Brain microvascular endothelial cell (primary cell): ENCODE measurements at regions not wholly inside any gene's neighbourhood (a gene's known extent, or its start where the extent isn't known, plus 50 kb on each side); places are given as distances from the start of the nearest gene placed in this dataset.
"Not testable (repeated sequence)": the region's sequence is repeated elsewhere in the genome, so short reads cannot be mapped to it uniquely, and the experiment has no call there.

Source experiments
- DNase-seq: peaks from one replicate; pipeline ENCODE4 v3.0.0-alpha.2; 2020
- H3K27ac ChIP-seq: fragments of 250-450 bp; sonication (Bioruptor Pico); 2 replicates; pipeline ENCODE4 v1.5.1; 2020; ENCODE audit warnings: mild to moderate bottlenecking, moderate library complexity
- H3K27me3 ChIP-seq: fragments of 250-450 bp; sonication (Bioruptor Pico); replicated peaks from 2 replicates; pipeline ENCODE4 v1.5.1; 2020; ENCODE audit warnings: mild to moderate bottlenecking
- H3K36me3 ChIP-seq: fragments of 250-450 bp; sonication (Bioruptor Pico); replicated peaks from 2 replicates; pipeline ENCODE4 v1.5.1; 2020; ENCODE audit warnings: mild to moderate bottlenecking
- H3K4me3 ChIP-seq: 2 replicates; pipeline ENCODE4 v1.5.1; 2011; ENCODE audit warnings: low read depth, mild to moderate bottlenecking, control low read depth, low read length, moderate library complexity
- CTCF ChIP-seq: IDR thresholded peaks from 2 replicates; pipeline ENCODE4 v1.5.1; 2011; ENCODE audit warnings: low read depth, mild to moderate bottlenecking, moderate library complexity, low read length, control low read depth, inconsistent platforms; ENCODE audit errors: missing control alignments
- in situ Hi-C: cut with HindIII; loops from 2 replicates; pipeline ENCODE4 v1.10.0; 2017; ENCODE audit warnings: low sequenced_read_pairs, low pct_ligation_motif_present

- in situ Hi-C loops = no loop called here
- H3K27me3 ChIP-seq = no peaks in the 10 kb centered on the region
- H3K4me3 ChIP-seq = no peak overlapping the region
- TF ChIP-seq CTCF = no peak
- no peak for DNase-seq
- H3K36me3 ChIP-seq = no peaks in the 10 kb centered on the region
- no peak overlapping the region for H3K27ac ChIP-seq
These were observed 226.7 kb upstream of the ALCAM start for GRCh38 chr3:105139881-105140560.

- in situ Hi-C loops = no loop called here
- DNase-seq = no peak
- H3K36me3 ChIP-seq = no peaks in the 10 kb centered on the region
- no peaks in the 10 kb centered on the region for H3K27me3 ChIP-seq
- no peak overlapping the region for H3K4me3 ChIP-seq
- H3K27ac ChIP-seq = no peak overlapping the region
- TF ChIP-seq CTCF = no peak
These were observed 225.8 kb upstream of the ALCAM start for GRCh38 chr3:105140899-105141367.

- no peak for TF ChIP-seq CTCF
- no peak overlapping the region for H3K27ac ChIP-seq
- H3K27me3 ChIP-seq = no peaks in the 10 kb centered on the region
- DNase-seq = no peak
- H3K36me3 ChIP-seq = no peaks in the 10 kb centered on the region
- in situ Hi-C loops = no loop called here
- no peak overlapping the region for H3K4me3 ChIP-seq
These were observed 221.9 kb upstream of the ALCAM start for GRCh38 chr3:105144837-105145236.

GRCh38 chr3:105145511-105145910 is 221.2 kb upstream of the ALCAM start:
- H3K27ac ChIP-seq = no peak overlapping the region
- H3K4me3 ChIP-seq = no peak overlapping the region
- no peaks in the 10 kb centered on the region for H3K27me3 ChIP-seq
- DNase-seq = no peak
- no peak for TF ChIP-seq CTCF
- in situ Hi-C loops = no loop called here
- H3K36me3 ChIP-seq = no peaks in the 10 kb centered on the region

GRCh38 chr3:105149197-105149596 is 217.5 kb upstream of the ALCAM start:
- H3K36me3 ChIP-seq, in situ Hi-C loops, H3K27me3 ChIP-seq, H3K27ac ChIP-seq, H3K4me3 ChIP-seq, DNase-seq: not testable (repeated sequence)

- no peak for DNase-seq
- no peak overlapping the region for H3K27ac ChIP-seq
- in situ Hi-C loops = no loop called here
- H3K36me3 ChIP-seq = no peaks in the 10 kb centered on the region
- H3K27me3 ChIP-seq = no peaks in the 10 kb centered on the region
- no peak overlapping the region for H3K4me3 ChIP-seq
- no peak for TF ChIP-seq CTCF
These were observed 213.7 kb upstream of the ALCAM start for GRCh38 chr3:105152987-105153386.
